SU-DHL-6 (cell line): ENCODE measurements at regions not wholly inside any gene's neighbourhood (a gene's known extent, or its start where the extent isn't known, plus 50 kb on each side); places are given as distances from the start of the nearest gene placed in this dataset.
"Not testable (repeated sequence)": the region's sequence is repeated elsewhere in the genome, so short reads cannot be mapped to it uniquely, and the experiment has no call there.

ENCODE experiments used
- H2AFZ ChIP-seq: fragments of 200-600 bp; sonication (generic); 2 replicates; pipeline ENCODE4 v1.6.1; 2014; ENCODE audit warnings: low read depth, mild to moderate bottlenecking, moderate library complexity, mixed read lengths, antibody characterized with exemption, low read length; ENCODE audit not compliant: severe bottlenecking
- H3F3A ChIP-seq: fragments of 200-600 bp; shearing (Covaris generic); 2 replicates; pipeline ENCODE4 v1.6.0; 2016; ENCODE audit warnings: antibody characterized with exemption, mild to moderate bottlenecking; ENCODE audit not compliant: insufficient read depth
- H3K27ac ChIP-seq: fragments of 200-600 bp; sonication (generic); 2 replicates; pipeline ENCODE4 v1.5.1; 2016; ENCODE audit warnings: low read depth, mild to moderate bottlenecking, low read length, moderate library complexity, mixed read lengths
- H3K27me3 ChIP-seq: fragments of 200-600 bp; sonication (generic), shearing (Covaris generic); 2 replicates; pipeline ENCODE4 v1.6.0; 2014; ENCODE audit warnings: mild to moderate bottlenecking, low read length
- H3K36me3 ChIP-seq: fragments of 200-600 bp; sonication (generic); 2 replicates; pipeline ENCODE4 v1.6.1; 2014; ENCODE audit warnings: mild to moderate bottlenecking, low read length, mixed read lengths
- H3K4me2 ChIP-seq: fragments of 300-600, 200-600 bp; shearing (Covaris generic), sonication (generic); 2 replicates; pipeline ENCODE4 v1.6.0; 2014; ENCODE audit warnings: low read length, low read depth, mild to moderate bottlenecking; ENCODE audit not compliant: poor library complexity, severe bottlenecking
- H3K4me3 ChIP-seq: fragments of 200-600 bp; sonication (generic); 2 replicates; pipeline ENCODE4 v1.5.1; 2014; ENCODE audit warnings: antibody characterized with exemption, low read length, mild to moderate bottlenecking, mixed read lengths; ENCODE audit not compliant: insufficient read depth, poor library complexity, severe bottlenecking
- H3K79me2 ChIP-seq: fragments of 200-600 bp; sonication (generic); 2 replicates; pipeline ENCODE4 v1.6.1; 2014; ENCODE audit warnings: mild to moderate bottlenecking, low read length, moderate library complexity; ENCODE audit not compliant: insufficient read depth
- H3K9ac ChIP-seq: fragments of 200-600 bp; sonication (generic); 2 replicates; pipeline ENCODE4 v1.7.0; 2014; ENCODE audit warnings: mild to moderate bottlenecking, low read length
- H3K9me2 ChIP-seq: fragments of 200-600 bp; sonication (generic); replicated peaks from 2 replicates; pipeline ENCODE4 v1.6.1; 2014; ENCODE audit warnings: low read length; ENCODE audit not compliant: insufficient read depth
- H3K9me3 ChIP-seq: fragments of 200-600 bp; sonication (generic); 2 replicates; pipeline ENCODE4 v1.6.1; 2014; ENCODE audit warnings: low read length, mixed read lengths; ENCODE audit not compliant: insufficient read depth
- H4K20me1 ChIP-seq: fragments of 200-600 bp; sonication (generic); 2 replicates; pipeline ENCODE4 v1.6.1; 2014; ENCODE audit warnings: low read depth, mild to moderate bottlenecking, antibody characterized with exemption, low read length, moderate library complexity, mixed read lengths
- CTCF ChIP-seq: fragments of 200-600 bp; sonication (generic); IDR thresholded peaks from one replicate; pipeline ENCODE4 v1.5.1; 2017; ENCODE audit warnings: antibody characterized with exemption, mild to moderate bottlenecking, low read length, moderate library complexity; ENCODE audit not compliant: insufficient read depth, poor library complexity, severe bottlenecking
- EZH2phosphoT487 ChIP-seq: fragments of 200-600 bp; sonication (generic), shearing (Covaris generic); conservative IDR thresholded peaks from 2 replicates; pipeline ENCODE4 v1.6.1; 2018; ENCODE audit warnings: mild to moderate bottlenecking, antibody characterized with exemption, low read length, moderate library complexity, mixed read lengths

- TF ChIP-seq CTCF (no peak), EZH2phosphoT487 (no peak)
- Histone ChIP-seq H3F3A (no peaks in the 10 kb centered on the region), H2AFZ (no peak overlapping the region), H3K4me3 (no peak overlapping the region), H3K4me2 (no peak overlapping the region), H3K9me3 (no peaks in the 10 kb centered on the region), H3K36me3 (no peaks in the 10 kb centered on the region), H3K27me3 (no peaks in the 10 kb centered on the region), H4K20me1 (no peaks in the 10 kb centered on the region), H3K9me2 (no peaks in the 10 kb centered on the region), H3K79me2 (no peaks in the 10 kb centered on the region), H3K9ac (no peak overlapping the region), H3K27ac (no peak overlapping the region)
Observed at GRCh38 chrX:78839711-78840110, 92.2 kb downstream of the LPAR4 start.

GRCh38 chrX:78844218-78844617 lies 96.7 kb downstream of the LPAR4 start:
- H3K79me2 ChIP-seq, H3K4me3 ChIP-seq, H3K9ac ChIP-seq, H2AFZ ChIP-seq, H3K9me3 ChIP-seq, H3K4me2 ChIP-seq, H3K36me3 ChIP-seq, H3F3A ChIP-seq, H3K27ac ChIP-seq, H4K20me1 ChIP-seq, H3K9me2 ChIP-seq, H3K27me3 ChIP-seq: not testable (repeated sequence)

- not testable (repeated sequence) for H4K20me1 ChIP-seq, H3K9ac ChIP-seq, H3K36me3 ChIP-seq, H3K4me3 ChIP-seq, H3K27me3 ChIP-seq, H3K9me3 ChIP-seq, H3K27ac ChIP-seq, H2AFZ ChIP-seq, H3K4me2 ChIP-seq, H3K79me2 ChIP-seq, H3K9me2 ChIP-seq, H3F3A ChIP-seq
Observed at GRCh38 chrX:78881248-78881647, 63.9 kb upstream of the P2RY10 start.

- Histone ChIP-seq H3K9me3 (no peaks in the 10 kb centered on the region), H3K9me2 (no peaks in the 10 kb centered on the region), H3K79me2 (no peaks in the 10 kb centered on the region), H2AFZ (no peak overlapping the region), H3F3A (no peaks in the 10 kb centered on the region), H4K20me1 (no peaks in the 10 kb centered on the region), H3K4me2 (no peak overlapping the region), H3K27ac (no peak overlapping the region), H3K9ac (no peak overlapping the region), H3K27me3 (no peaks in the 10 kb centered on the region), H3K36me3 (no peaks in the 10 kb centered on the region), H3K4me3 (no peak overlapping the region)
- TF ChIP-seq EZH2phosphoT487 (no peak), CTCF (peak; percentile 21)
Observed at GRCh38 chrX:78886550-78886949, 58.6 kb upstream of the P2RY10 start.
